Thyroid gland (tissue), 4 donors: ENCODE measurements at regions not wholly inside any gene's neighbourhood (a gene's known extent, or its start where the extent isn't known, plus 50 kb on each side); places are given as distances from the start of the nearest gene placed in this dataset.

Experiments
- DNase-seq, 2 donors: peaks; one replicate each; pipeline ENCODE4 v3.0.0-alpha.2; 2019
- H3K27ac ChIP-seq, 3 donors: fragments of 200-600 bp; sonication (generic); 1 replicate in 2 of 3; 2 replicates in 1 of 3; pipeline ENCODE4 v1.5.1; 2016 to 2019; ENCODE audit warnings: mild to moderate bottlenecking in 1 of 3, moderate library complexity in 1 of 3
- H3K27me3 ChIP-seq: fragments of 200-600 bp; sonication (generic); one replicate; pipeline ENCODE4 v1.5.1; 2019
- H3K36me3 ChIP-seq, 2 donors: fragments of 200-600 bp; sonication (generic); one replicate each; pipeline ENCODE4 v1.5.1; 2016 to 2019
- H3K4me1 ChIP-seq, 2 donors: fragments of 200-600 bp; sonication (generic); one replicate each; pipeline ENCODE4 v1.5.1; 2017 to 2019
- H3K4me3 ChIP-seq, 3 donors: fragments of 200-600 bp; sonication (generic); replicated peaks in 1 of 3; 1 replicate in 2 of 3; 2 replicates in 1 of 3; pipeline ENCODE4 v1.5.1; 2016; ENCODE audit warnings: mild to moderate bottlenecking in 1 of 3
- H3K9me3 ChIP-seq: fragments of 200-600 bp; sonication (generic); one replicate; pipeline ENCODE4 v1.5.1; 2017
- POLR2A ChIP-seq, 2 donors: fragments of 450-650 bp; IDR thresholded peaks; one replicate each; pipeline ENCODE4 v1.6.1; 2017; ENCODE audit warnings: antibody characterized with exemption in 2 of 2, mild to moderate bottlenecking in 2 of 2, moderate library complexity in 1 of 2
- WGBS, 2 donors: methylation state at CpG; one replicate each; pipeline ENCODE4 v1.1.5; 2017; 5-methylcytosine and 5-hydroxymethylcytosine counted together
- intact Hi-C: fragments of 100-400 bp; cut with DNase I; formaldehyde crosslinking; loops from one replicate; pipeline ENCODE4 v1.15.1; 2023
- TF ChIP-seq, protein P1 (sequence below), 6 experiments: fragments of 200-600 bp in 3 of 6; fragments of 450-650 bp in 3 of 6; sonication (generic) in 3 of 6; IDR thresholded peaks; one replicate each; pipeline ENCODE4 v1.5.1; 2016 to 2019; ENCODE audit warnings: antibody characterized with exemption in 6 of 6, mild to moderate bottlenecking in 2 of 6, inconsistent platforms in 1 of 6, moderate library complexity in 1 of 6

DNA sequence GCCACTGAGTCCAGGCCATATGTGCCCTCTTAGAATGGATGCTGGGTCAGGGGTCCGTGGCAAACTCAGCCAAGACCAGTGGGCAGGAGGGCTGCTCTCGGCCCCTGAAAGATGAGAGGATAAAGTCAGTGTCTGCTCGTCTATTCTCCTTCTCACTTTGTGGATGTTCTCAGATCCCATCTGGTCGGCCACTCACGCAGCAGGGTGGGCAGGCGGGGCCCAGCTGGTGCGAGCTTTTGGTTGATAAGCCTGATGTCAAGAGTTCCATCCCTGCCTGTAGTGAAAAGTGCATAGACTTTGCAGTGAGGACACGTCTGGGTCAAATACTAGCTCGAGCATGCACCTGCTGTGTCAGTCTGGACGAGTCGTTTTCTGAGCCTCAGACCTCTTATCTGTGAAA is 556.2 kb upstream of the EEF2KMT start:
- Histone ChIP-seq H3K4me1 (peaks cover 0 to 7% of the 10 kb centered on the region in 2 donors), H3K27me3 (no peaks in the 10 kb centered on the region), H3K9me3 (no peaks in the 10 kb centered on the region), H3K27ac (no peak overlapping the region), H3K36me3 (no peaks in the 10 kb centered on the region), H3K4me3 (no peak overlapping the region)
- no peak for TF ChIP-seq POLR2A (IDR thresholded peaks at IDR 0.05)
- TF ChIP-seq, protein P1, sequence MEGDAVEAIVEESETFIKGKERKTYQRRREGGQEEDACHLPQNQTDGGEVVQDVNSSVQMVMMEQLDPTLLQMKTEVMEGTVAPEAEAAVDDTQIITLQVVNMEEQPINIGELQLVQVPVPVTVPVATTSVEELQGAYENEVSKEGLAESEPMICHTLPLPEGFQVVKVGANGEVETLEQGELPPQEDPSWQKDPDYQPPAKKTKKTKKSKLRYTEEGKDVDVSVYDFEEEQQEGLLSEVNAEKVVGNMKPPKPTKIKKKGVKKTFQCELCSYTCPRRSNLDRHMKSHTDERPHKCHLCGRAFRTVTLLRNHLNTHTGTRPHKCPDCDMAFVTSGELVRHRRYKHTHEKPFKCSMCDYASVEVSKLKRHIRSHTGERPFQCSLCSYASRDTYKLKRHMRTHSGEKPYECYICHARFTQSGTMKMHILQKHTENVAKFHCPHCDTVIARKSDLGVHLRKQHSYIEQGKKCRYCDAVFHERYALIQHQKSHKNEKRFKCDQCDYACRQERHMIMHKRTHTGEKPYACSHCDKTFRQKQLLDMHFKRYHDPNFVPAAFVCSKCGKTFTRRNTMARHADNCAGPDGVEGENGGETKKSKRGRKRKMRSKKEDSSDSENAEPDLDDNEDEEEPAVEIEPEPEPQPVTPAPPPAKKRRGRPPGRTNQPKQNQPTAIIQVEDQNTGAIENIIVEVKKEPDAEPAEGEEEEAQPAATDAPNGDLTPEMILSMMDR (IDR thresholded peaks at IDR 0.05), result no peak
- no peak for DNase-seq
- intact Hi-C loops, result no loop called here
- 66 to 70% methylated on average over 6 to 10 of the region's 11 CpGs for WGBS, 2 donors

- H3K27me3 ChIP-seq, result no peaks in the 10 kb centered on the region
- H3K9me3 ChIP-seq, result no peaks in the 10 kb centered on the region
- intact Hi-C loops, result no loop called here
- H3K4me3 ChIP-seq, result no peak overlapping the region
- 88 to 93% methylated on average over 10 of the region's 10 CpGs for WGBS, 2 donors
- H3K27ac ChIP-seq, result no peak overlapping the region
- TF ChIP-seq POLR2A (IDR thresholded peaks at IDR 0.05), result no peak
- TF ChIP-seq, protein P1 (IDR thresholded peaks at IDR 0.05), result no peak
- no peaks in the 10 kb centered on the region for H3K36me3 ChIP-seq
- peaks cover 0 to 7% of the 10 kb centered on the region in 2 donors for H3K4me1 ChIP-seq
- DNase-seq, result no peak
Observed at GRCh38 chr16:5653041-5653440, 555.4 kb upstream of the EEF2KMT start.

GRCh38 chr16:5649762-5650743 is 552.5 kb upstream of the EEF2KMT start:
- peak; percentile 63 to 77 for DNase-seq
- H3K27me3 ChIP-seq, result no peaks in the 10 kb centered on the region
- intact Hi-C loops, result no loop called here
- no peaks in the 10 kb centered on the region for H3K9me3 ChIP-seq
- no peak overlapping the region for H3K4me3 ChIP-seq
- 8 to 22% methylated on average over 18 to 22 of the region's 22 CpGs for WGBS, 2 donors
- H3K4me1 ChIP-seq, result peaks cover 0 to 7% of the 10 kb centered on the region in 2 donors
- TF ChIP-seq, protein P1 (IDR thresholded peaks at IDR 0.05), result no peak
- no peak for TF ChIP-seq POLR2A (IDR thresholded peaks at IDR 0.05)
- no peaks in the 10 kb centered on the region for H3K36me3 ChIP-seq
- no peak overlapping the region for H3K27ac ChIP-seq

- Histone ChIP-seq H3K4me1 (peaks cover 0 to 13% of the 10 kb centered on the region in 2 donors), H3K27me3 (no peaks in the 10 kb centered on the region), H3K9me3 (no peaks in the 10 kb centered on the region), H3K4me3 (no peak overlapping the region), H3K36me3 (no peaks in the 10 kb centered on the region), H3K27ac (no peak overlapping the region)
- intact Hi-C loops, result no loop called here
- TF ChIP-seq, protein P1 (IDR thresholded peaks at IDR 0.05), result no peak
- TF ChIP-seq POLR2A (IDR thresholded peaks at IDR 0.05), result no peak
- 50 to 62% methylated on average over 1 of the region's 1 CpG for WGBS, 2 donors
- no peak for DNase-seq
Observed at GRCh38 chr16:5647051-5647450, 549.5 kb upstream of the EEF2KMT start.

GRCh38 chr16:5643855-5644531 is 546.4 kb upstream of the EEF2KMT start:
- intact Hi-C loops, result no loop called here
- no peaks in the 10 kb centered on the region for H3K36me3 ChIP-seq
- peaks cover 0 to 6% of the 10 kb centered on the region in 2 donors for H3K4me1 ChIP-seq
- DNase-seq, result no peak
- H3K4me3 ChIP-seq, result no peak overlapping the region
- TF ChIP-seq, protein P1 (IDR thresholded peaks at IDR 0.05), result no peak
- no peak for TF ChIP-seq POLR2A (IDR thresholded peaks at IDR 0.05)
- 92 to 95% methylated on average over 10 of the region's 10 CpGs for WGBS, 2 donors
- no peaks in the 10 kb centered on the region for H3K27me3 ChIP-seq
- H3K9me3 ChIP-seq, result no peaks in the 10 kb centered on the region
- no peak overlapping the region for H3K27ac ChIP-seq
